GM12878 (cell line): ENCODE measurements at regions not wholly inside any gene's neighbourhood (a gene's known extent, or its start where the extent isn't known, plus 50 kb on each side); places are given as distances from the start of the nearest gene placed in this dataset.

Source experiments
- ATAC-seq: fragments of 200-7000 bp; cut with Tn5 transposase; 3 replicates; pipeline ENCODE4 v1.9.1; 2020; ENCODE audit warnings: mild to moderate bottlenecking, moderate library complexity
- BruUV-seq: library from RNA; stranded (reverse); fragments of 400-500 nt; replicated peaks from 2 replicates; lab custom pipeline; 2021; lab: Mats Ljungman, UMichigan
- CTCF ChIA-PET: fragments of 300-600 bp; sonication (Branson Sonifier 250); formaldehyde crosslinking; extraction: SDS; loops from one replicate; lab custom pipeline; 2021; ENCODE audit warnings: inconsistent platforms; lab: Yijun Ruan, JAX
- POLR2A ChIA-PET: fragments of 350-600 bp; formaldehyde crosslinking; extraction: SDS; loops from one replicate; lab custom pipeline; 2021; ENCODE audit warnings: inconsistent platforms; lab: Charles Lee
- RAD21 ChIA-PET: fragments of 300-600 bp; sonication (Branson Sonifier 250); formaldehyde crosslinking; loops from one replicate; lab custom pipeline; 2023; ENCODE audit warnings: antibody characterized with exemption; ENCODE audit not compliant: unreplicated experiment; lab: Charles Lee
- SMC1A ChIA-PET: fragments of 300-600 bp; sonication (Branson Sonifier 250); formaldehyde crosslinking; loops from one replicate; lab custom pipeline; 2023; ENCODE audit not compliant: unreplicated experiment, uncharacterized antibody; lab: Charles Lee
- DNase-seq: peaks from one replicate; pipeline ENCODE4 v3.0.0-alpha.2; 2011; ENCODE audit warnings: low read depth, low spot score
- FAIRE-seq: peaks from 3 replicates; lab custom pipeline; 2011; peaks lifted over from hg19 to GRCh38; lab: Jason Lieb, UNC
- H2AFZ ChIP-seq: 2 replicates; pipeline ENCODE4 v1.6.0; 2011; ENCODE audit warnings: low read depth, low read length, control low read depth; ENCODE audit not compliant: control insufficient read depth
- H3K27ac ChIP-seq: 2 replicates; pipeline ENCODE4 v1.5.1; 2011; ENCODE audit warnings: control low read depth; ENCODE audit not compliant: control insufficient read depth, insufficient read depth
- H3K27me3 ChIP-seq, 2 experiments: replicated peaks in 1 of 2; 2 replicates each; pipeline versions ENCODE4 v1.6.0 to v1.6.1; 2011; ENCODE audit warnings: low read length in 1 of 2; ENCODE audit not compliant: control insufficient read depth in 2 of 2, insufficient read depth in 2 of 2
- H3K36me3 ChIP-seq, 2 experiments: 2 replicates each; pipeline ENCODE4 v1.5.1; 2011; ENCODE audit warnings: low read length in 1 of 2; ENCODE audit not compliant: control insufficient read depth in 2 of 2, insufficient read depth in 2 of 2
- H3K4me1 ChIP-seq: 2 replicates; pipeline ENCODE4 v1.6.1; 2011; ENCODE audit warnings: mild to moderate bottlenecking, low read length, moderate library complexity, mixed read lengths; ENCODE audit not compliant: control insufficient read depth, insufficient read depth
- H3K4me2 ChIP-seq: 2 replicates; pipeline ENCODE4 v1.6.0; 2011; ENCODE audit warnings: control low read depth; ENCODE audit not compliant: control insufficient read depth, insufficient read depth
- H3K4me3 ChIP-seq: fragments of 200-600 bp; sonication (generic); 2 replicates; pipeline ENCODE4 v1.5.1; 2016
- H3K79me2 ChIP-seq: 2 replicates; pipeline ENCODE4 v1.6.0; 2011; ENCODE audit warnings: low read length; ENCODE audit not compliant: control insufficient read depth, insufficient read depth
- H3K9ac ChIP-seq: 2 replicates; pipeline ENCODE4 v1.8.0; 2011; ENCODE audit warnings: low read length, control low read depth, mixed read lengths; ENCODE audit not compliant: control insufficient read depth, insufficient read depth
- H3K9me3 ChIP-seq: replicated peaks from 3 replicates; pipeline ENCODE4 v1.5.1; 2011; ENCODE audit warnings: mild to moderate bottlenecking, low read length; ENCODE audit not compliant: control insufficient read depth, insufficient read depth
- H4K20me1 ChIP-seq: 2 replicates; pipeline ENCODE4 v1.6.0; 2011; ENCODE audit not compliant: control insufficient read depth, insufficient read depth
- FOXM1 ChIP-seq: IDR thresholded peaks from 2 replicates; pipeline ENCODE4 v1.6.1; 2012; ENCODE audit warnings: low read depth, mild to moderate bottlenecking, inconsistent platforms, low read length, moderate library complexity
- IKZF2 ChIP-seq, 2 experiments: fragments of 450-650 bp; IDR thresholded peaks; 2 replicates each; pipeline ENCODE4 v1.6.1; 2017; ENCODE audit warnings: mild to moderate bottlenecking in 2 of 2, moderate library complexity in 2 of 2
- PAX5 ChIP-seq: IDR thresholded peaks from 2 replicates; pipeline ENCODE4 v1.6.1; 2011; ENCODE audit warnings: low read depth, low read length, borderline replicate concordance
- PRDM15 ChIP-seq: fragments of 450-650 bp; formaldehyde crosslinking; IDR thresholded peaks from 2 replicates; pipeline ENCODE4 v1.4.0; 2020; ENCODE audit warnings: mild to moderate bottlenecking, moderate library complexity
- RCOR1 ChIP-seq: conservative IDR thresholded peaks from 2 replicates; pipeline ENCODE4 v1.6.1; 2012; ENCODE audit warnings: low read depth, low read length, improper control_type of control experiment
- ZNF274 ChIP-seq: IDR thresholded peaks from one replicate; pipeline ENCODE4 v1.8.0; 2011; ENCODE audit not compliant: insufficient read length, insufficient read depth
- WGBS: methylation state at CpG from one replicate; pipeline ENCODE4 v1.1.6; 2016; ENCODE audit warnings: low lambda C conversion rate; ENCODE audit not compliant: insufficient replicate concordance, insufficient coverage; ENCODE audit errors: missing lambda C conversion rate; 5-methylcytosine and 5-hydroxymethylcytosine counted together
- in situ Hi-C: fragments of 300-500 bp; cut with MboI; formaldehyde crosslinking; loops from 9 replicates; pipeline ENCODE4 v1.14.3; 2018; ENCODE audit warnings: mixed read lengths
- intact Hi-C: fragments of 100-400 bp; cut with micrococcal nuclease; formaldehyde crosslinking; loops from one replicate; pipeline ENCODE4 v1.14.2; 2022; ENCODE audit not compliant: unreplicated experiment
- TF ChIP-seq, protein P1 (sequence below): fragments of 450-650 bp; IDR thresholded peaks from 2 replicates; pipeline ENCODE4 v1.6.1; 2017; ENCODE audit warnings: antibody characterized with exemption, mild to moderate bottlenecking, moderate library complexity
- TF ChIP-seq, protein P2 (sequence below): IDR thresholded peaks from 2 replicates; pipeline ENCODE4 v1.6.1; 2012; ENCODE audit warnings: low read depth, low read length, improper control_type of control experiment

DNA sequence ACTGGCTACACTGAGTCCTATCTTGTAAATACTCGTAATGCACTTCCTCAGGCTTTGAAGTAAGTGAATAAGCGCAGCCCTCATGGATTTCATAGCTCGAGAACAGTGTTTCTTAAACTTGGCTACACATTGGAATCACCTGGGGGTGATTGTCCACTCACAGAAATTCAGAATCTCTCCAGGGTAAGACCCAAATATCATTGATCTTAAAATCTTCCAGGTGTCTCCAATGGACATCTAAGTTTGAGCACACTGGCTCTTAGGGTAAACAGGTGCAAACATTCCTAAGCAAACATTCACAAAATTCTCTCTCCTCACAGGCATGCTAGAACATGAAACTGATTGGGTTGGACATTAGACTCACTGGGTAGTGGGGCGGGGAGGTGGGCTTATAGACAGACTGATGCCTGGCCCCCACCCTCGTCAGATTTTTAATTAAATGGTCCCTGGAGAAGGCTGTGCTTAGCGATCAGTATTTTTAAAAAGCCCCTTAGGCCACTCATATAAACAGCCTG lies 279.7 kb upstream of the TBL1XR1 start:
- no peaks in the 10 kb centered on the region for H3K27me3 ChIP-seq
- no peak overlapping the region for H3K4me3 ChIP-seq
- no peak overlapping the region for H2AFZ ChIP-seq
- H3K4me2 ChIP-seq, result no peak overlapping the region
- RAD21 ChIA-PET, result interaction anchor here (0.6 kb wide), 1 partner anchor 524 kb away, joined by 4 read pairs; no protein-coding TSS in a partner anchor
- BruUV-seq, result no TSS peak
- H3K27ac ChIP-seq, result no peak overlapping the region
- in situ Hi-C loops, result no loop called here
- no peaks in the 10 kb centered on the region for H3K79me2 ChIP-seq
- 47% methylated on average over 6 of the region's 6 CpGs for WGBS
- CTCF ChIA-PET, result no interaction called here
- SMC1A ChIA-PET, result no interaction called here
- TF ChIP-seq ZNF274 (no peak), FOXM1 (no peak)
- H3K4me1 ChIP-seq, result no peaks in the 10 kb centered on the region
- intact Hi-C loops, result no loop called here
- no peak for DNase-seq
- POLR2A ChIA-PET, result no interaction called here
- H3K36me3 ChIP-seq, result no peaks in the 10 kb centered on the region
- no peak for ATAC-seq
- no peak overlapping the region for H3K9ac ChIP-seq
- H3K9me3 ChIP-seq, result no peaks in the 10 kb centered on the region
- no peak for FAIRE-seq
- H4K20me1 ChIP-seq, result no peaks in the 10 kb centered on the region

- intact Hi-C loops, result no loop called here
- 37% methylated on average over 4 of the region's 4 CpGs for WGBS
- H3K4me3 ChIP-seq, result no peak overlapping the region
- H2AFZ ChIP-seq, result no peak overlapping the region
- POLR2A ChIA-PET, result no interaction called here
- FAIRE-seq, result no peak
- H3K9ac ChIP-seq, result no peak overlapping the region
- ATAC-seq, result no peak
- H4K20me1 ChIP-seq, result no peaks in the 10 kb centered on the region
- no peaks in the 10 kb centered on the region for H3K9me3 ChIP-seq
- H3K4me2 ChIP-seq, result no peak overlapping the region
- RAD21 ChIA-PET, result no interaction called here
- no peak for DNase-seq
- no peaks in the 10 kb centered on the region for H3K27me3 ChIP-seq
- in situ Hi-C loops, result no loop called here
- CTCF ChIA-PET, result no interaction called here
- no peak overlapping the region for H3K27ac ChIP-seq
- no peaks in the 10 kb centered on the region for H3K79me2 ChIP-seq
- BruUV-seq, result no TSS peak
- SMC1A ChIA-PET, result interaction anchor here (0.6 kb wide), 1 partner anchor 11 kb away, joined by 3 read pairs; no protein-coding TSS in a partner anchor
- no peaks in the 10 kb centered on the region for H3K4me1 ChIP-seq
- no peaks in the 10 kb centered on the region for H3K36me3 ChIP-seq
- TF ChIP-seq RCOR1, result no peak
- TF ChIP-seq IKZF2 (IDR thresholded peaks at IDR 0.05), result no peak
- TF ChIP-seq FOXM1, result no peak
- TF ChIP-seq, protein P1, sequence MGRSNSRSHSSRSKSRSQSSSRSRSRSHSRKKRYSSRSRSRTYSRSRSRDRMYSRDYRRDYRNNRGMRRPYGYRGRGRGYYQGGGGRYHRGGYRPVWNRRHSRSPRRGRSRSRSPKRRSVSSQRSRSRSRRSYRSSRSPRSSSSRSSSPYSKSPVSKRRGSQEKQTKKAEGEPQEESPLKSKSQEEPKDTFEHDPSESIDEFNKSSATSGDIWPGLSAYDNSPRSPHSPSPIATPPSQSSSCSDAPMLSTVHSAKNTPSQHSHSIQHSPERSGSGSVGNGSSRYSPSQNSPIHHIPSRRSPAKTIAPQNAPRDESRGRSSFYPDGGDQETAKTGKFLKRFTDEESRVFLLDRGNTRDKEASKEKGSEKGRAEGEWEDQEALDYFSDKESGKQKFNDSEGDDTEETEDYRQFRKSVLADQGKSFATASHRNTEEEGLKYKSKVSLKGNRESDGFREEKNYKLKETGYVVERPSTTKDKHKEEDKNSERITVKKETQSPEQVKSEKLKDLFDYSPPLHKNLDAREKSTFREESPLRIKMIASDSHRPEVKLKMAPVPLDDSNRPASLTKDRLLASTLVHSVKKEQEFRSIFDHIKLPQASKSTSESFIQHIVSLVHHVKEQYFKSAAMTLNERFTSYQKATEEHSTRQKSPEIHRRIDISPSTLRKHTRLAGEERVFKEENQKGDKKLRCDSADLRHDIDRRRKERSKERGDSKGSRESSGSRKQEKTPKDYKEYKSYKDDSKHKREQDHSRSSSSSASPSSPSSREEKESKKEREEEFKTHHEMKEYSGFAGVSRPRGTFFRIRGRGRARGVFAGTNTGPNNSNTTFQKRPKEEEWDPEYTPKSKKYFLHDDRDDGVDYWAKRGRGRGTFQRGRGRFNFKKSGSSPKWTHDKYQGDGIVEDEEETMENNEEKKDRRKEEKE, result no peak
- TF ChIP-seq PAX5, result no peak
- no peak for TF ChIP-seq PRDM15 (CRISPR knock-in tag)
- TF ChIP-seq, protein P2, sequence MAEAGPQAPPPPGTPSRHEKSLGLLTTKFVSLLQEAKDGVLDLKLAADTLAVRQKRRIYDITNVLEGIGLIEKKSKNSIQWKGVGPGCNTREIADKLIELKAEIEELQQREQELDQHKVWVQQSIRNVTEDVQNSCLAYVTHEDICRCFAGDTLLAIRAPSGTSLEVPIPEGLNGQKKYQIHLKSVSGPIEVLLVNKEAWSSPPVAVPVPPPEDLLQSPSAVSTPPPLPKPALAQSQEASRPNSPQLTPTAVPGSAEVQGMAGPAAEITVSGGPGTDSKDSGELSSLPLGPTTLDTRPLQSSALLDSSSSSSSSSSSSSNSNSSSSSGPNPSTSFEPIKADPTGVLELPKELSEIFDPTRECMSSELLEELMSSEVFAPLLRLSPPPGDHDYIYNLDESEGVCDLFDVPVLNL, result no peak
These were observed 281.0 kb upstream of the TBL1XR1 start for GRCh38 chr3:177478170-177478867.
